Colonic mucosa (tissue), 4 donors: ENCODE measurements at regions not wholly inside any gene's neighbourhood (a gene's known extent, or its start where the extent isn't known, plus 50 kb on each side); places are given as distances from the start of the nearest gene placed in this dataset.

Experiments used
- DNase-seq: peaks from one replicate; pipeline ENCODE4 v3.0.0-alpha.2; 2020
- H3K27ac ChIP-seq: fragments of 200-600 bp; one replicate; pipeline ENCODE4 v1.8.0; 2021
- H3K27me3 ChIP-seq: fragments of 200-600 bp; one replicate; pipeline ENCODE4 v1.8.0; 2021
- H3K36me3 ChIP-seq: fragments of 200-600 bp; one replicate; pipeline ENCODE4 v1.8.0; 2021
- H3K4me1 ChIP-seq: fragments of 200-600 bp; one replicate; pipeline ENCODE4 v1.8.0; 2021; ENCODE audit warnings: mild to moderate bottlenecking
- H3K4me3 ChIP-seq: fragments of 200-600 bp; one replicate; pipeline ENCODE4 v1.8.0; 2021
- H3K9ac ChIP-seq, 2 donors: one replicate each; pipeline ENCODE4 v1.7.0; 2013; ENCODE audit warnings: control low read depth in 2 of 2, low read depth in 2 of 2, low read length in 2 of 2
- H3K9me3 ChIP-seq: fragments of 200-600 bp; one replicate; pipeline ENCODE4 v1.8.0; 2021
- intact Hi-C: fragments of 100-400 bp; cut with DNase I; formaldehyde crosslinking; loops from one replicate; pipeline ENCODE4 v1.14.1; 2022
- TF ChIP-seq, protein P1 (sequence below): fragments of 200-600 bp; IDR thresholded peaks from one replicate; pipeline ENCODE4 v1.8.0; 2022; ENCODE audit warnings: antibody characterized with exemption, mild to moderate bottlenecking
- donor health status: healthy.
- donor health status: DM: no; HTN: no; CAD: no.
- donor health status: DM: no; HTN: no; CAD: no.

DNA sequence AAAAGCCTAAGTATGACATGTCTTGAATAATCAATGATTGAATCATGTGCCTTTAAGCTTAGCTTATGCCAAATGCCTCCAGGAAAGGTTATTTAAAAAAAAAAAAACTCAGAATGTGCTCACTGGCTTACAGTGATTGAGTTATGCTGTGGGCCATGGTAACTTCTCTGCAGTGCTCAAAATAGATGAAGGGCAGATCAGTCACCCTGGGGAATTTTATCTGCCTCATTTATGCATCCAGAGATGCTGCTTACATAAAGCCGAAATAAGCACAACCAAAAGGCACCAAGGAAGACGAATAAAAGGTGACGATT is 118.7 kb upstream of the MDM1 start:
- DNase-seq: no peak
- peaks cover 11% of the 10 kb centered on the region for H3K4me1 ChIP-seq
- H3K4me3 ChIP-seq: no peak overlapping the region
- no peaks in the 10 kb centered on the region for H3K9me3 ChIP-seq
- peak overlapping the region in 1 of 2 donors; percentile 10 for H3K9ac ChIP-seq
- H3K27ac ChIP-seq: peak overlapping the region; percentile 38
- H3K27me3 ChIP-seq: no peaks in the 10 kb centered on the region
- intact Hi-C loops: no loop called here
- no peaks in the 10 kb centered on the region for H3K36me3 ChIP-seq
- TF ChIP-seq, protein P1, sequence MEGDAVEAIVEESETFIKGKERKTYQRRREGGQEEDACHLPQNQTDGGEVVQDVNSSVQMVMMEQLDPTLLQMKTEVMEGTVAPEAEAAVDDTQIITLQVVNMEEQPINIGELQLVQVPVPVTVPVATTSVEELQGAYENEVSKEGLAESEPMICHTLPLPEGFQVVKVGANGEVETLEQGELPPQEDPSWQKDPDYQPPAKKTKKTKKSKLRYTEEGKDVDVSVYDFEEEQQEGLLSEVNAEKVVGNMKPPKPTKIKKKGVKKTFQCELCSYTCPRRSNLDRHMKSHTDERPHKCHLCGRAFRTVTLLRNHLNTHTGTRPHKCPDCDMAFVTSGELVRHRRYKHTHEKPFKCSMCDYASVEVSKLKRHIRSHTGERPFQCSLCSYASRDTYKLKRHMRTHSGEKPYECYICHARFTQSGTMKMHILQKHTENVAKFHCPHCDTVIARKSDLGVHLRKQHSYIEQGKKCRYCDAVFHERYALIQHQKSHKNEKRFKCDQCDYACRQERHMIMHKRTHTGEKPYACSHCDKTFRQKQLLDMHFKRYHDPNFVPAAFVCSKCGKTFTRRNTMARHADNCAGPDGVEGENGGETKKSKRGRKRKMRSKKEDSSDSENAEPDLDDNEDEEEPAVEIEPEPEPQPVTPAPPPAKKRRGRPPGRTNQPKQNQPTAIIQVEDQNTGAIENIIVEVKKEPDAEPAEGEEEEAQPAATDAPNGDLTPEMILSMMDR: no peak

DNA sequence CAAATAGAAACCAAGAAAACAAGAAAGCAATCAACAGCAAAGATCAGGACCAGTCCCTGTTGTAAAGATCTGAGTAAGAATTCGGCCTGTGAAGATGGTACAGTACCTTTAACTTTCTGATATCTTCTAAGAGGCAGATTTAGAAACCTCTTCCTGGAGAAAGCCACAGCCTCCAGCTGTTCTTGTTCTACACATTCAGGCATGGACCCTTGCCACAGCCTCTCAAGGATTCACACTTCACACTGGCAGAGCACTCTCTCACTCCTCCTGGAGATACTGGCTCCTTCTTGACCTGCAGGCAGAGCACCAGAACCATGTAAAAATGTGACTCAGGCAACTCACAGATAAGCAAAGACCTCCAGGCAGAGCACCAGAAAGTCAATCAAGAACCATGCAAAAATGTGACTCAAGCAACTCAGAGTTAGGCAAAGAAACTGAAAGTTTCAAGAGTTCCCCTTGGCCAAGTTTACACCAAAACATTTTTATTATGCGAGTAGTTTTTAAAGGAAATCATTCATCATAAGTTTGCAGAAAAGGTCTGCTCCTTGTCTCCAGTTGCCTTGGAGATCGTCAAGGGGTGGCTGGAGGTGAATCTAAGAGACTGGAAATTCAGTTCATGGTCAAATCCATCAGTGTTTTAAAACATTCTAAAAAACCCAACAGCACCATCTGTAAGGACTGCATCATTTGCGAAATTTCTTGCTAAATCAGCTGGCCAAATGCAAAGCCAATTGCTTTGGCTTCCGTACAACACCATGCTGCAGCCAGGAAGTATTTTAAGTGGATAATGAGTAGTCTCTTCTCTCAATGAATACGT is 119.3 kb upstream of the MDM1 start:
- TF ChIP-seq, protein P1: no peak
- Histone ChIP-seq H3K4me3 (no peak overlapping the region), H3K9me3 (no peaks in the 10 kb centered on the region), H3K36me3 (no peaks in the 10 kb centered on the region), H3K27ac (peak overlapping the region; percentile 38), H3K4me1 (peaks cover 12% of the 10 kb centered on the region), H3K27me3 (no peaks in the 10 kb centered on the region), H3K9ac (peak overlapping the region in 1 of 2 donors; percentile 0)
- peak; percentile 32 for DNase-seq
- intact Hi-C loops: no loop called here

GRCh38 chr12:68452078-68452715 is 120.0 kb upstream of the MDM1 start:
- Histone ChIP-seq H3K27me3 (no peaks in the 10 kb centered on the region), H3K4me3 (no peak overlapping the region), H3K9me3 (no peaks in the 10 kb centered on the region), H3K27ac (peak overlapping the region; percentile 38), H3K4me1 (peaks cover 12% of the 10 kb centered on the region), H3K36me3 (no peaks in the 10 kb centered on the region), H3K9ac (no peak overlapping the region)
- DNase-seq: no peak
- TF ChIP-seq, protein P1: no peak
- intact Hi-C loops: no loop called here

- intact Hi-C loops: no loop called here
- no peak overlapping the region for H3K27ac ChIP-seq
- H3K9ac ChIP-seq: no peak overlapping the region
- no peaks in the 10 kb centered on the region for H3K36me3 ChIP-seq
- peaks cover 12% of the 10 kb centered on the region for H3K4me1 ChIP-seq
- TF ChIP-seq, protein P1: no peak
- H3K27me3 ChIP-seq: no peaks in the 10 kb centered on the region
- no peak for DNase-seq
- H3K4me3 ChIP-seq: no peak overlapping the region
- H3K9me3 ChIP-seq: no peaks in the 10 kb centered on the region
Measured at GRCh38 chr12:68453278-68453677, 121.1 kb upstream of the MDM1 start.

- DNase-seq: no peak
- no peaks in the 10 kb centered on the region for H3K27me3 ChIP-seq
- H3K4me3 ChIP-seq: no peak overlapping the region
- H3K36me3 ChIP-seq: no peaks in the 10 kb centered on the region
- no peak overlapping the region for H3K27ac ChIP-seq
- H3K9ac ChIP-seq: no peak overlapping the region
- TF ChIP-seq, protein P1: no peak
- intact Hi-C loops: no loop called here
- H3K9me3 ChIP-seq: no peaks in the 10 kb centered on the region
- H3K4me1 ChIP-seq: peaks cover 12% of the 10 kb centered on the region
Measured at GRCh38 chr12:68453876-68454275, 121.7 kb upstream of the MDM1 start.
